SU-DHL-6 (cell line): ENCODE measurements at regions not wholly inside any gene's neighbourhood (a gene's known extent, or its start where the extent isn't known, plus 50 kb on each side); places are given as distances from the start of the nearest gene placed in this dataset.

ENCODE experiments used
- H2AFZ ChIP-seq: fragments of 200-600 bp; sonication (generic); 2 replicates; pipeline ENCODE4 v1.6.1; 2014; ENCODE audit warnings: low read depth, mild to moderate bottlenecking, moderate library complexity, mixed read lengths, antibody characterized with exemption, low read length; ENCODE audit not compliant: severe bottlenecking
- H3F3A ChIP-seq: fragments of 200-600 bp; shearing (Covaris generic); 2 replicates; pipeline ENCODE4 v1.6.0; 2016; ENCODE audit warnings: antibody characterized with exemption, mild to moderate bottlenecking; ENCODE audit not compliant: insufficient read depth
- H3K27ac ChIP-seq: fragments of 200-600 bp; sonication (generic); 2 replicates; pipeline ENCODE4 v1.5.1; 2016; ENCODE audit warnings: low read depth, mild to moderate bottlenecking, low read length, moderate library complexity, mixed read lengths
- H3K27me3 ChIP-seq: fragments of 200-600 bp; sonication (generic), shearing (Covaris generic); 2 replicates; pipeline ENCODE4 v1.6.0; 2014; ENCODE audit warnings: mild to moderate bottlenecking, low read length
- H3K36me3 ChIP-seq: fragments of 200-600 bp; sonication (generic); 2 replicates; pipeline ENCODE4 v1.6.1; 2014; ENCODE audit warnings: mild to moderate bottlenecking, low read length, mixed read lengths
- H3K4me2 ChIP-seq: fragments of 300-600, 200-600 bp; shearing (Covaris generic), sonication (generic); 2 replicates; pipeline ENCODE4 v1.6.0; 2014; ENCODE audit warnings: low read length, low read depth, mild to moderate bottlenecking; ENCODE audit not compliant: poor library complexity, severe bottlenecking
- H3K4me3 ChIP-seq: fragments of 200-600 bp; sonication (generic); 2 replicates; pipeline ENCODE4 v1.5.1; 2014; ENCODE audit warnings: antibody characterized with exemption, low read length, mild to moderate bottlenecking, mixed read lengths; ENCODE audit not compliant: insufficient read depth, poor library complexity, severe bottlenecking
- H3K79me2 ChIP-seq: fragments of 200-600 bp; sonication (generic); 2 replicates; pipeline ENCODE4 v1.6.1; 2014; ENCODE audit warnings: mild to moderate bottlenecking, low read length, moderate library complexity; ENCODE audit not compliant: insufficient read depth
- H3K9ac ChIP-seq: fragments of 200-600 bp; sonication (generic); 2 replicates; pipeline ENCODE4 v1.7.0; 2014; ENCODE audit warnings: mild to moderate bottlenecking, low read length
- H3K9me2 ChIP-seq: fragments of 200-600 bp; sonication (generic); replicated peaks from 2 replicates; pipeline ENCODE4 v1.6.1; 2014; ENCODE audit warnings: low read length; ENCODE audit not compliant: insufficient read depth
- H3K9me3 ChIP-seq: fragments of 200-600 bp; sonication (generic); 2 replicates; pipeline ENCODE4 v1.6.1; 2014; ENCODE audit warnings: low read length, mixed read lengths; ENCODE audit not compliant: insufficient read depth
- H4K20me1 ChIP-seq: fragments of 200-600 bp; sonication (generic); 2 replicates; pipeline ENCODE4 v1.6.1; 2014; ENCODE audit warnings: low read depth, mild to moderate bottlenecking, antibody characterized with exemption, low read length, moderate library complexity, mixed read lengths
- CTCF ChIP-seq: fragments of 200-600 bp; sonication (generic); IDR thresholded peaks from one replicate; pipeline ENCODE4 v1.5.1; 2017; ENCODE audit warnings: antibody characterized with exemption, mild to moderate bottlenecking, low read length, moderate library complexity; ENCODE audit not compliant: insufficient read depth, poor library complexity, severe bottlenecking
- EZH2phosphoT487 ChIP-seq: fragments of 200-600 bp; sonication (generic), shearing (Covaris generic); conservative IDR thresholded peaks from 2 replicates; pipeline ENCODE4 v1.6.1; 2018; ENCODE audit warnings: mild to moderate bottlenecking, antibody characterized with exemption, low read length, moderate library complexity, mixed read lengths

GRCh38 chr4:103902730-103903129, 182.9 kb upstream of the TACR3 start:
- no peaks in the 10 kb centered on the region for H3F3A ChIP-seq
- no peaks in the 10 kb centered on the region for H3K9me3 ChIP-seq
- H3K79me2 ChIP-seq, result no peaks in the 10 kb centered on the region
- no peaks in the 10 kb centered on the region for H4K20me1 ChIP-seq
- no peak overlapping the region for H3K9ac ChIP-seq
- TF ChIP-seq EZH2phosphoT487 (no peak), CTCF (no peak)
- no peaks in the 10 kb centered on the region for H3K27me3 ChIP-seq
- H3K4me2 ChIP-seq, result no peak overlapping the region
- no peak overlapping the region for H2AFZ ChIP-seq
- no peaks in the 10 kb centered on the region for H3K36me3 ChIP-seq
- no peak overlapping the region for H3K27ac ChIP-seq
- no peaks in the 10 kb centered on the region for H3K9me2 ChIP-seq
- no peak overlapping the region for H3K4me3 ChIP-seq

- H3K9me2 ChIP-seq, result no peaks in the 10 kb centered on the region
- no peak overlapping the region for H2AFZ ChIP-seq
- no peaks in the 10 kb centered on the region for H3K36me3 ChIP-seq
- H4K20me1 ChIP-seq, result no peaks in the 10 kb centered on the region
- H3K9ac ChIP-seq, result no peak overlapping the region
- no peak overlapping the region for H3K27ac ChIP-seq
- no peak for TF ChIP-seq EZH2phosphoT487
- H3K4me2 ChIP-seq, result no peak overlapping the region
- no peaks in the 10 kb centered on the region for H3K27me3 ChIP-seq
- H3F3A ChIP-seq, result no peaks in the 10 kb centered on the region
- no peaks in the 10 kb centered on the region for H3K79me2 ChIP-seq
- no peak overlapping the region for H3K4me3 ChIP-seq
- H3K9me3 ChIP-seq, result no peaks in the 10 kb centered on the region
Observed at GRCh38 chr4:103895876-103896465, 176.2 kb upstream of the TACR3 start.

- H3K9ac ChIP-seq, result no peak overlapping the region
- H3K36me3 ChIP-seq, result no peaks in the 10 kb centered on the region
- H2AFZ ChIP-seq, result no peak overlapping the region
- TF ChIP-seq CTCF (no peak), EZH2phosphoT487 (no peak)
- no peaks in the 10 kb centered on the region for H3K9me3 ChIP-seq
- no peak overlapping the region for H3K27ac ChIP-seq
- no peaks in the 10 kb centered on the region for H3K79me2 ChIP-seq
- no peaks in the 10 kb centered on the region for H4K20me1 ChIP-seq
- no peaks in the 10 kb centered on the region for H3K27me3 ChIP-seq
- no peaks in the 10 kb centered on the region for H3F3A ChIP-seq
- H3K9me2 ChIP-seq, result no peaks in the 10 kb centered on the region
- no peak overlapping the region for H3K4me3 ChIP-seq
- no peak overlapping the region for H3K4me2 ChIP-seq
Observed at GRCh38 chr4:103892586-103892985, 172.8 kb upstream of the TACR3 start.

- no peak for TF ChIP-seq CTCF
- TF ChIP-seq EZH2phosphoT487, result no peak
- no peaks in the 10 kb centered on the region for H4K20me1 ChIP-seq
Observed at GRCh38 chr4:103887191-103887590, 167.4 kb upstream of the TACR3 start.

More at GRCh38 chr4:103887191-103887590, 167.4 kb upstream of the TACR3 start:
- Histone ChIP-seq H3K9me3 (no peaks in the 10 kb centered on the region), H3K36me3 (no peaks in the 10 kb centered on the region), H3K9me2 (no peaks in the 10 kb centered on the region), H3K4me2 (no peak overlapping the region), H3F3A (no peaks in the 10 kb centered on the region), H3K9ac (no peak overlapping the region), H3K4me3 (no peak overlapping the region), H3K27ac (no peak overlapping the region), H3K79me2 (no peaks in the 10 kb centered on the region), H2AFZ (no peak overlapping the region), H3K27me3 (no peaks in the 10 kb centered on the region)
